GM19238 (cell line): ENCODE measurements at regions not wholly inside any gene's neighbourhood (a gene's known extent, or its start where the extent isn't known, plus 50 kb on each side); places are given as distances from the start of the nearest gene placed in this dataset.
"Not testable (repeated sequence)": the region's sequence is repeated elsewhere in the genome, so short reads cannot be mapped to it uniquely, and the experiment has no call there.

ENCODE experiments used
- DNase-seq: peaks from one replicate; pipeline ENCODE4 v3.0.0; 2011; ENCODE audit warnings: low spot score; ENCODE audit not compliant: insufficient read length

GRCh38 chr16:85202631-85203461 lies 90.6 kb upstream of the CIBAR2 start:
- DNase-seq: no peak

GRCh38 chr16:85203462-85203813 lies 91.2 kb upstream of the CIBAR2 start:
- DNase-seq: no peak

GRCh38 chr16:85204242-85205010 lies 92.2 kb upstream of the CIBAR2 start:
- no peak for DNase-seq

GRCh38 chr16:85205257-85205656 lies 93.0 kb upstream of the CIBAR2 start:
- not testable (repeated sequence) for DNase-seq

GRCh38 chr16:85205747-85206471 lies 93.6 kb upstream of the CIBAR2 start:
- no peak for DNase-seq

GRCh38 chr16:85206472-85207356 lies 94.4 kb upstream of the CIBAR2 start:
- no peak for DNase-seq

- DNase-seq: no peak
These were observed 95.2 kb upstream of the CIBAR2 start for GRCh38 chr16:85207357-85207921.

- no peak for DNase-seq
These were observed 95.9 kb upstream of the CIBAR2 start for GRCh38 chr16:85208181-85208580.

GRCh38 chr16:85208643-85209520 lies 96.6 kb upstream of the CIBAR2 start:
- DNase-seq: no peak

GRCh38 chr16:85209526-85210121 lies 97.4 kb upstream of the CIBAR2 start:
- no peak for DNase-seq

GRCh38 chr16:85210423-85211169 lies 98.3 kb upstream of the CIBAR2 start:
- DNase-seq: no peak

GRCh38 chr16:85211271-85211801 lies 99.1 kb upstream of the CIBAR2 start:
- DNase-seq: no peak

GRCh38 chr16:85213926-85214675 lies 101.8 kb upstream of the CIBAR2 start:
- no peak for DNase-seq

- DNase-seq: no peak
These were observed 103.3 kb upstream of the CIBAR2 start for GRCh38 chr16:85215478-85216118.

GRCh38 chr16:85216522-85217375 lies 104.5 kb upstream of the CIBAR2 start:
- no peak for DNase-seq
